Ascending aorta (tissue), 2 donors: ENCODE measurements at regions not wholly inside any gene's neighbourhood (a gene's known extent, or its start where the extent isn't known, plus 50 kb on each side); places are given as distances from the start of the nearest gene placed in this dataset.

Experiments
- DNase-seq, 2 donors: peaks; one replicate each; pipeline ENCODE4 v3.0.0-alpha.2; 2019; ENCODE audit warnings: low spot score in 2 of 2
- H3K27ac ChIP-seq, 2 donors: fragments of 200-600 bp; sonication (generic); one replicate each; pipeline ENCODE4 v1.5.1; 2016 to 2017; ENCODE audit warnings: mild to moderate bottlenecking in 1 of 2
- H3K27me3 ChIP-seq: fragments of 200-600 bp; sonication (generic); one replicate; pipeline ENCODE4 v1.5.1; 2017
- H3K36me3 ChIP-seq, 2 donors: fragments of 200-600 bp; sonication (generic); one replicate each; pipeline ENCODE4 v1.5.1; 2016
- H3K4me1 ChIP-seq, 2 donors: fragments of 200-600 bp; sonication (generic); one replicate each; pipeline ENCODE4 v1.5.1; 2016 to 2017; ENCODE audit warnings: mild to moderate bottlenecking in 1 of 2
- H3K4me3 ChIP-seq, 2 donors: fragments of 200-600 bp; sonication (generic); one replicate each; pipeline ENCODE4 v1.5.1; 2016 to 2017; ENCODE audit warnings: mild to moderate bottlenecking in 1 of 2
- H3K9me3 ChIP-seq, 2 donors: fragments of 200-600 bp; sonication (generic); one replicate each; pipeline ENCODE4 v1.5.1; 2016
- CTCF ChIP-seq, 3 experiments: fragments of 200-600 bp in 2 of 3; fragments of 450-650 bp in 1 of 3; sonication (generic) in 2 of 3; IDR thresholded peaks; one replicate each; pipeline ENCODE4 v1.5.1; 2016 to 2019; ENCODE audit warnings: antibody characterized with exemption in 3 of 3, mild to moderate bottlenecking in 1 of 3, moderate library complexity in 1 of 3
- intact Hi-C: fragments of 100-400 bp; cut with DNase I; formaldehyde crosslinking; loops from one replicate; pipeline ENCODE4 v1.15.1; 2023

GRCh38 chr16:52729731-52730130, 182.8 kb upstream of the TOX3 start:
- DNase-seq, result no peak
- Histone ChIP-seq H3K9me3 (no peaks in the 10 kb centered on the region), H3K36me3 (no peaks in the 10 kb centered on the region), H3K4me3 (no peak overlapping the region), H3K4me1 (no peaks in the 10 kb centered on the region), H3K27me3 (no peaks in the 10 kb centered on the region), H3K27ac (no peak overlapping the region)
- intact Hi-C loops, result no loop called here
- TF ChIP-seq CTCF (IDR thresholded peaks at IDR 0.05), result no peak

DNA sequence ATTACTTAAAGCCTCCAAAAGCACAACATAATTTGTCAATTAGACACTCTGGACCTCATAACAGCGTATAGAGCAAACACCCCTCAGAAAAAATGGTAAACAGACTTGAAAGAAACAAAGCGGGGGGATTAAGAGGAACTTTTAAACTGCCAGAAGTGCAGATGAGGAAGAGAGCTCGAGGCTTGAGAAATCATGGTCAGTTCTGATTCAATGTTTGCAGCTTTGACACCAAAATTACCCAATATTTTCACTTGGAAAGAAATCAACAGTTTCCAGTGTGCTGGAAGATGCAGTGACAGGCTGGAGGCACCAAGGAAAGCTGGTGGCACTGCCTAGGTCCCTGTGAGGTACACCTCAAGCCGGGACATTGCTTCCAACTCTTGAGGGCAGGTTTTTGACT, 180.9 kb upstream of the TOX3 start:
- H3K36me3 ChIP-seq, result no peaks in the 10 kb centered on the region
- no peaks in the 10 kb centered on the region for H3K9me3 ChIP-seq
- no peak for DNase-seq
- H3K4me1 ChIP-seq, result no peaks in the 10 kb centered on the region
- intact Hi-C loops, result no loop called here
- no peak overlapping the region for H3K4me3 ChIP-seq
- TF ChIP-seq CTCF (IDR thresholded peaks at IDR 0.05), result no peak
- no peak overlapping the region for H3K27ac ChIP-seq
- H3K27me3 ChIP-seq, result no peaks in the 10 kb centered on the region

DNA sequence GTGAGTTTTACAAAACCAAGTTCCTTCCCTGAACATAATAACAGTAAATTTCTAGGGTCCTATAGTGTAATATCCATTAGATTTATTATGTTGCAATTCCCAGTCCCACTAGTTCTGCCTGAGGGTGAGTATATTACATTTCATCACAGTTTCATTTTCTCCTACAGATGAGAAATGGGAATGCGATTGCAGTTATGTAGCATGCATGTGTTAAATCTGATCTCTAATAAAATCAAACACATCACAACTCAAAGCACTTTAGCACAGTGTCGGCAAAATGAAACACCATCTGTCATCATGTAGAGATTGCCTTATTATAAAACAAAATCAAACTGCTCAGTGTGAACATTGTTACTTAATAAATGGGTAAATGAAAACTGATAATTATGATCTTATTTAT, 180.5 kb upstream of the TOX3 start:
- Histone ChIP-seq H3K9me3 (no peaks in the 10 kb centered on the region), H3K36me3 (no peaks in the 10 kb centered on the region), H3K27me3 (no peaks in the 10 kb centered on the region), H3K4me3 (no peak overlapping the region), H3K27ac (no peak overlapping the region), H3K4me1 (no peaks in the 10 kb centered on the region)
- no peak for TF ChIP-seq CTCF (IDR thresholded peaks at IDR 0.05)
- intact Hi-C loops, result no loop called here
- DNase-seq, result no peak

- intact Hi-C loops, result no loop called here
These were observed 178.5 kb upstream of the TOX3 start for GRCh38 chr16:52725461-52725860.

DNA sequence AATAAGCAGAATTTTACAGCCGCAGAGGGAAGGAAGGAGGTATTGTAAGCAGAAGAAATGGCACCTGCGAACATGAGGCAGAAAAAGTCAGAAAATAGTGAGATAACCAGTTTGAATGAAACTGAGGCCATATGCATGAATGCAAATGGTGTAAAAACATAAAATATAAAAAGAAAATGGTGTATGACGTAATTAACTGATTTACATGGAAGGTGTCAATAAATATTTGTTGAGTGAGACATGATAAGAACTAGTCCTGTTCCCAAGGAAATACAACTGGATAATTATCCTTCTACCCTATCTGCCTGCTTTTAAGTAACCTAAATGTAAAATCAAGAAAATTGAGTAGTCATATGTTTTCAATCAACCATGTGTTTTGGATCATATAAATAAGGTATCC, 178.1 kb upstream of the TOX3 start:
- intact Hi-C loops, result no loop called here
- TF ChIP-seq CTCF (IDR thresholded peaks at IDR 0.05), result no peak

More at GRCh38 chr16:52725461-52725860, 178.5 kb upstream of the TOX3 start:
- H3K4me1 ChIP-seq, result no peaks in the 10 kb centered on the region
- TF ChIP-seq CTCF (IDR thresholded peaks at IDR 0.05), result no peak
- H3K27ac ChIP-seq, result no peak overlapping the region
- H3K9me3 ChIP-seq, result no peaks in the 10 kb centered on the region
- DNase-seq, result no peak
- no peak overlapping the region for H3K4me3 ChIP-seq
- no peaks in the 10 kb centered on the region for H3K36me3 ChIP-seq
- no peaks in the 10 kb centered on the region for H3K27me3 ChIP-seq

DNA sequence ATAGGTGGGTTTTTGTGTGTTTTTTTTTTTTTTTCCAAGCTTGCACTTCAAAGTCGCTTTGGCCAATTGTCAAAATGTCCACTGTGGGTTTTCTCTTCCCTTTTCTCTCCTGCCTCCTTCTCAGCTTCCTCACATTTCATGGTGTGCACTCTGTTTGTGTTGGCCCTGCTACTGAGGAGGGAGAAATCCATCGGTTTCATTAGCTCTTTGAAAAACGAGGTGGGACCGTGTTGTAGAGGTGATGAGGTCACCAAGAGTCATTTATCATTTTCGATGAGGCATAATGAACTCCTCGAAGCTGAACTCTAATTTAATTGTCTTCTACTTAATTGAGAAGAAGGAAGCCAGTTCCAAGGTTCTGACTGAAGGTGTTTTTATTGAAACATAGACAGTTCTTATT, 174.4 kb upstream of the TOX3 start:
- intact Hi-C loops, result no loop called here
- no peak overlapping the region for H3K4me3 ChIP-seq
- H3K27ac ChIP-seq, result no peak overlapping the region
- DNase-seq, result no peak
- no peaks in the 10 kb centered on the region for H3K4me1 ChIP-seq
- TF ChIP-seq CTCF (IDR thresholded peaks at IDR 0.05), result no peak
- H3K9me3 ChIP-seq, result no peaks in the 10 kb centered on the region
- no peaks in the 10 kb centered on the region for H3K36me3 ChIP-seq
- no peaks in the 10 kb centered on the region for H3K27me3 ChIP-seq

More for the DNA sequence above, 178.1 kb upstream of the TOX3 start:
- Histone ChIP-seq H3K4me3 (no peak overlapping the region), H3K27ac (no peak overlapping the region), H3K9me3 (no peaks in the 10 kb centered on the region), H3K27me3 (no peaks in the 10 kb centered on the region), H3K4me1 (no peaks in the 10 kb centered on the region), H3K36me3 (no peaks in the 10 kb centered on the region)
- DNase-seq, result no peak
